ENCODE measurements at regions not wholly inside any gene's neighbourhood (a gene's known extent, or its start where the extent isn't known, plus 50 kb on each side); places are given as distances from the start of the nearest gene placed in this dataset.

- Histone ChIP-seq H3K27ac (no peak overlapping the region), H3K4me1 (peaks cover 22% of the 10 kb centered on the region), H4K20me1 (no peaks in the 10 kb centered on the region), H3K4me2 (no peak overlapping the region), H3K27me3 (no peaks in the 10 kb centered on the region), H3K36me3 (no peaks in the 10 kb centered on the region), H3K9me3 (no peaks in the 10 kb centered on the region), H3K9ac (no peak overlapping the region), H3K4me3 (no peak overlapping the region)
- TF ChIP-seq Cebpa-rat (IDR thresholded peaks at IDR 0.05) = no peak
Measured at GRCh38 chr20:24109008-24109407, 120.4 kb upstream of the GGTLC1 start.

GRCh38 chr20:24108581-24108980 is 120.0 kb upstream of the GGTLC1 start:
- H4K20me1 ChIP-seq = no peaks in the 10 kb centered on the region
- no peaks in the 10 kb centered on the region for H3K9me3 ChIP-seq
- H3K4me1 ChIP-seq = peaks cover 20% of the 10 kb centered on the region
- no peaks in the 10 kb centered on the region for H3K27me3 ChIP-seq
- H3K36me3 ChIP-seq = no peaks in the 10 kb centered on the region
- H3K4me2 ChIP-seq = no peak overlapping the region
- no peak overlapping the region for H3K27ac ChIP-seq
- no peak overlapping the region for H3K9ac ChIP-seq
- no peak for TF ChIP-seq Cebpa-rat (IDR thresholded peaks at IDR 0.05)
- no peak overlapping the region for H3K4me3 ChIP-seq

GRCh38 chr20:24106801-24107445 is 118.3 kb upstream of the GGTLC1 start:
- Histone ChIP-seq H3K4me2 (no peak overlapping the region), H4K20me1 (no peaks in the 10 kb centered on the region), H3K9me3 (no peaks in the 10 kb centered on the region), H3K4me3 (no peak overlapping the region), H3K9ac (no peak overlapping the region), H3K4me1 (peaks cover 10% of the 10 kb centered on the region), H3K27me3 (no peaks in the 10 kb centered on the region), H3K27ac (no peak overlapping the region), H3K36me3 (no peaks in the 10 kb centered on the region)
- TF ChIP-seq Cebpa-rat (IDR thresholded peaks at IDR 0.05) = no peak

- Histone ChIP-seq H3K27ac (no peak overlapping the region), H3K36me3 (no peaks in the 10 kb centered on the region), H3K4me3 (no peak overlapping the region), H3K27me3 (no peaks in the 10 kb centered on the region), H3K4me1 (0 out of 2 replicates have a peak, but pooled peaks cover 8% of the 10 kb centered on the region), H3K4me2 (no peak overlapping the region), H3K9ac (no peak overlapping the region), H4K20me1 (no peaks in the 10 kb centered on the region), H3K9me3 (no peaks in the 10 kb centered on the region)
- no peak for TF ChIP-seq Cebpa-rat (IDR thresholded peaks at IDR 0.05)
Measured at GRCh38 chr20:24106150-24106800, 117.7 kb upstream of the GGTLC1 start.

- H3K9me3 ChIP-seq = no peaks in the 10 kb centered on the region
- no peaks in the 10 kb centered on the region for H3K36me3 ChIP-seq
- H4K20me1 ChIP-seq = no peaks in the 10 kb centered on the region
- H3K27me3 ChIP-seq = no peaks in the 10 kb centered on the region
- no peak for TF ChIP-seq Cebpa-rat (IDR thresholded peaks at IDR 0.05)
- H3K27ac ChIP-seq = no peak overlapping the region
- no peak overlapping the region for H3K4me2 ChIP-seq
- H3K9ac ChIP-seq = no peak overlapping the region
- H3K4me1 ChIP-seq = 0 out of 2 replicates have a peak, but pooled peaks cover 8% of the 10 kb centered on the region
- no peak overlapping the region for H3K4me3 ChIP-seq
Measured at GRCh38 chr20:24102749-24103333, 114.3 kb upstream of the GGTLC1 start.

GRCh38 chr20:24102290-24102689 is 113.7 kb upstream of the GGTLC1 start:
- no peaks in the 10 kb centered on the region for H3K9me3 ChIP-seq
- TF ChIP-seq Cebpa-rat (IDR thresholded peaks at IDR 0.05) = no peak
- no peaks in the 10 kb centered on the region for H3K36me3 ChIP-seq
- H3K4me2 ChIP-seq = no peak overlapping the region
- no peak overlapping the region for H3K27ac ChIP-seq
- no peak overlapping the region for H3K9ac ChIP-seq
- no peak overlapping the region for H3K4me3 ChIP-seq
- no peaks in the 10 kb centered on the region for H4K20me1 ChIP-seq
- no peaks in the 10 kb centered on the region for H3K27me3 ChIP-seq
- H3K4me1 ChIP-seq = 0 out of 2 replicates have a peak, but pooled peaks cover 8% of the 10 kb centered on the region

GRCh38 chr20:24100370-24101011 is 111.9 kb upstream of the GGTLC1 start:
- H3K27me3 ChIP-seq = no peaks in the 10 kb centered on the region
- no peak overlapping the region for H3K27ac ChIP-seq
- H3K36me3 ChIP-seq = no peaks in the 10 kb centered on the region
- no peak overlapping the region for H3K4me2 ChIP-seq
- no peaks in the 10 kb centered on the region for H4K20me1 ChIP-seq
- no peak overlapping the region for H3K4me3 ChIP-seq
- H3K4me1 ChIP-seq = 0 out of 2 replicates have a peak, but pooled peaks cover 8% of the 10 kb centered on the region
- H3K9me3 ChIP-seq = no peaks in the 10 kb centered on the region
- H3K9ac ChIP-seq = no peak overlapping the region
- TF ChIP-seq Cebpa-rat (IDR thresholded peaks at IDR 0.05) = no peak

GRCh38 chr20:24098886-24099285 is 110.3 kb upstream of the GGTLC1 start:
- no peak overlapping the region for H3K27ac ChIP-seq
- no peaks in the 10 kb centered on the region for H4K20me1 ChIP-seq
- H3K27me3 ChIP-seq = no peaks in the 10 kb centered on the region
- H3K4me1 ChIP-seq = 0 out of 2 replicates have a peak, but pooled peaks cover 8% of the 10 kb centered on the region
- TF ChIP-seq Cebpa-rat (IDR thresholded peaks at IDR 0.05) = no peak
- H3K4me3 ChIP-seq = no peak overlapping the region
- H3K36me3 ChIP-seq = no peaks in the 10 kb centered on the region
- no peak overlapping the region for H3K9ac ChIP-seq
- no peaks in the 10 kb centered on the region for H3K9me3 ChIP-seq
- no peak overlapping the region for H3K4me2 ChIP-seq

GRCh38 chr20:24097506-24098245 is 109.1 kb upstream of the GGTLC1 start:
- no peaks in the 10 kb centered on the region for H3K36me3 ChIP-seq
- H4K20me1 ChIP-seq = no peaks in the 10 kb centered on the region
- 0 out of 2 replicates have a peak, but pooled peaks cover 8% of the 10 kb centered on the region for H3K4me1 ChIP-seq
- H3K27ac ChIP-seq = no peak overlapping the region
- no peaks in the 10 kb centered on the region for H3K9me3 ChIP-seq
- no peaks in the 10 kb centered on the region for H3K27me3 ChIP-seq
- no peak for TF ChIP-seq Cebpa-rat (IDR thresholded peaks at IDR 0.05)
- H3K4me3 ChIP-seq = no peak overlapping the region
- H3K9ac ChIP-seq = no peak overlapping the region
- no peak overlapping the region for H3K4me2 ChIP-seq
